Stimulated activated CD8-positive, alpha-beta memory T cell treated with anti-CD3 and anti-CD28 coated beads, Interleukin-4, amount 100 ng/mL, for 24 hours (primary cell): ENCODE measurements at regions not wholly inside any gene's neighbourhood (a gene's known extent, or its start where the extent isn't known, plus 50 kb on each side); places are given as distances from the start of the nearest gene placed in this dataset.
"Not testable (repeated sequence)": the region's sequence is repeated elsewhere in the genome, so short reads cannot be mapped to it uniquely, and the experiment has no call there.

Experiments used
- DNase-seq: peaks from one replicate; pipeline ENCODE4 v3.0.0-alpha.2; 2020; ENCODE audit warnings: low read depth

DNA sequence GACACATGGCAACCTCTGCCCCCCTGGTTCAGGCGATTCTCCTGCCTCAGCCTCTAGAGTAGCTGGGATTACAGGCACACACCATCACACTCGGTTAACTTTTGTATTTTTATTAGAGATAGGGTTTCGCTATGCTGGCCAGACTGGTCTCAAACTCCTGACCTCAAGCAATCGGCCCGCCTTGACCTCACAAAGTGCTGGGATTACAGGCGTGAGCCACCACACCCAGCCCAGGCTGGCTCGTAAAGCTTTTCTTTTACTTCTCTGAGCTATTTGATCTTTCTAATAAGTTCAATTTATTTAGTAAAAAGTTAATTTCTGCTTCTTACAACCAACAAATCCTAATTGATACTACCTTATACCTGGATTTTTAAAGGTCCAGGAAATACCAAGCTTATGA lies 127.4 kb upstream of the KRR1 start:
- no peak for DNase-seq

DNA sequence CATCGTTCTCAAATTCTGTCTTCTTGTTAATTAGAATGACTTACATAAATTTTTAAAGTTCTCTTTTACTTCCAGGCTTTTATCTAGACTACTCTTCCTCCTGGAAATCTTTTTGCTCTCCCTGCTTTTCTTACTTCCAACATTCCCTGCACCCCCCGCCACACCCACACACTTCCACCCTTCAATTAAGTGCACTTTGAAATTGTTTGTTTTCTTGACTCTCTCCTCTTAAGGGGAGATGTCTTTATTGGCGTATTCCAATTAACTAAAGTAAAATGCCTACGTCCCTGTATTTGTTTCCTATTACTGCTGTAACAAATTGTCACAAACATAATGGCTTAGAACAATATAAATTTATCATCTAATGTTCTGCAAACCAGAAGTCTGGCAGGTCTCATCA lies 125.2 kb upstream of the KRR1 start:
- no peak for DNase-seq

DNA sequence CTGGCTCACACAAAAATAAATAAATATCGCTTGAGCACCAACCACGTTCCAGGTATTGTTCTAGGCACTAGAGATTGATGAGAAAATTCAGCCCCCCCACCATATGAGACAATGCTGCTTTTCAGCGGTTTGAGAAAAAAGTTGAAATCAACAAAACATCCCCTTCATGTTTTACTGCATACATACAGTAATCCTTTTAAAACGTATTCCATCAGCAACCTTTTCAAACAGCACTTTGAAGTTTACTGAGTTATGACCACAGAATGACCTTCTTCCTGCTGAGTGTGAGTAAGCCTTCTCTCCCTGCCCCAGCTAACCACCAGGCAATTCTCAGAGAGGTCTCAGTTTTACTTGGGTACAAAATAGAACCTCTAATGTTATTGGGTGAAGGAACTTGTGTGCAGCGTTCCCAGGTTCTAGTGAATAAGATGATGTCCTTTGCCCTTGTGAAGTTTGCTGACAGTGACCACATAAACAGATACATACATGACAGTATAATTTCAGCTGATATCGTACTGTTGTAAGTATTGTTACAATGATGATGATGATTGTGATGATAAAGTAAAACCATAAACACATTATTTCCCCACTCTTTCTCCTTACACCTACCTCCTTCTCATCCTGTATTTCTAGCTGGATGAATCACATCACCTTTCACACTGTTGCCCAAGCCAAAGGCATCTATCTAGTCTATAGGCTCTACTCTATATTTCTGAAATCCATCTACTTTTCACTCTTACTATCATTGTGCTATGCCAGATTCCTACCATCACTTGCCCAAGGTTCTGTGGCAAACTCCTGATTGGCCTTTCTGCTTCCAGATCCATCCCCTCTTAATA lies 124.4 kb upstream of the KRR1 start:
- DNase-seq = no peak

DNA sequence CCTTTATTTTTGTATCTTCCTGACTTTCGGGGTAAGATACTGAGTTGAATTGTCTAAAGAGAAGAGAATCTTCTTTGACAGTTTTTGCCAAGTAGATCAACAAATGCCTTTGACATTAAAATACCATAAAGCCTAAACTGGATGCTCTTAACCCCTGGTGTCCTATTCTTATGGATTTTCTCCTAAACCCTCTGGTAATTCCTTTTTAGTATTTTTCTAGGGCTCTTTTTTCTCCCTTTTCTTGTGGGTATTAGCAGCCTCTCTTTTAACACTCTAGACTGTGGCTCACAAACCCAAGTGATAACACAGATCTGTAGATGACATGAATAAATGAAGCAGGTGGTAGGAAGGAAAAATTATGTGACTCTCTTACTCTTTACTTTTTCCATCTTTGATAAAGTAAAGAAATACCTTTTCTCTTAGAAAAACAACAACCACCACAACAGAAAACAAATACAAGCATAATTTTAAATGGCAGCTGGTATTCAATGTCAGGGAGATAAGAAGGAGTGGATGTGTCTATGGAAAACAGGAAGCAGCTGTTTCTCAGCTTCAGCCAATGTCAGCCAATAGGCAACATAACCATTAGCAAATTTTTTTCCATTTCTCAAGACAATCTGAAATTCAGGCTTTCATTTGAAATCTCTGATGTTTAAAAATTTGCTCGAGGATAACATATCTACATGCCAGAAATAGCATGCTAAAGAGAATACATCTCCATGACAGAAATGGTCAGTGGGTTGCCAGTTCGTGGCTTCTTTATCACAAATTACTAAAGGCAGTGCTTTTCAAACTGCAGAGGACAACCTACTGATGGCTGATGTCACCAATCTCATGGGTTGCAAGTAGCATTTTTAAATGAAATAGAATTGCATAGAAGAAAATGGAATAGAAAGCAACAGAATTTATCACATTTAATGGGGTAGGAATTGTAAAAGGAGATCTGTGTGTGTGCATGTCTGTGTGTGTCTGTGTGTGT lies 123.1 kb upstream of the KRR1 start:
- no peak for DNase-seq

DNA sequence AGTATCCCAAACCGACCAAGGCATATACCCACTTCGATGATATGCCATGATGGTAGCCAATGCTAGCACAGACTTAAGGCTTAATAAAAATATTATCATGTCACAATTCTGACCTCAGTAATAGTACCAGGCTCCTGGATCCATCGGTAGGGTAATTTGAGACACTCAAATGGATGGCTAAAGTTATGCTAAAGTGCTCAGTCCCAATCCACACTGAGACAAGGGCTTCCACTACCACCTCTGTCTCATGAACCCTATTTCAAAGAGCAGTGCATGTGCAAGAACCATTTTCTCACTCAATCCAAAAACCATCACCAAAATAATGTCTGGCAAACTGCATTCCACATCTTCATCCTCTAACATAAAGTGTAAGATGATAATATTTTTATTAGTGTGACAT lies 122.4 kb upstream of the KRR1 start:
- DNase-seq = no peak

DNA sequence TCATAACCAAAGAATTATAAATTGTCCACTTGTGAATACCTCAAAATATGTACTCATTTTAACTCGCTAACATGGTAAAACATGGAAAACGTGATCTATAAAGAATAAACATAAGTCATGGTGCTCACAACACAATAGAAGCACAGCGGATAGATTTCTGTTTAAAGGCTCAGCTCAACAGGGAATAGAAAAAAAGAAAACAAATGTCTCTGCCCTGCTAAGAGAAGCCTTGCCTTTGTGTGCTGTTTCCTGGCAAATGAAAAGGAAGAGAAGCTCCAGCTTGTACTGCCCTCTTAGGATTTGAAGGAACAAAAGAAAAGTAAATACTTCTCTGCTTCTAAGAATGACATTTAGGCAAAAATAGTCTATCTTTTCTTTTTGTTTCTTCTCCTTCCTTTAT lies 121.0 kb upstream of the KRR1 start:
- no peak for DNase-seq

DNA sequence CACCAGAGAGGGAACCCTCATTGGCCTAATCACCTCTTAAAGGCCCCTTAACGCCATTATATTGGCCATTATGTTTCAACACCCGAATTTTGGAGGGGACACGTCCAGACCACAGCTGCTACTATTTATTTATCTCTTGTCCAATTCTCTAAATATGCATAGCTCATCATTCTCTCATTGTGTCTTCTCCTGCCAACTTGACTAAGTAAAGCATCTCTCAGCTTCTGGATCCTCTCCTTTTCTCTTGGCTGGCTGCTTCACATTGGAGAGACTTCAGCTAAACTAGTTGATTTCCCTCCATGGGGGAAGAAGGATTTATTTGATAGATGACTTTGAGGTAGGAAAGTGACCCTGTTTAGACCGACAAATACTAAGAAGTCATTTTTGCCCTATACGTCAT lies 120.4 kb upstream of the KRR1 start:
- DNase-seq = no peak

DNA sequence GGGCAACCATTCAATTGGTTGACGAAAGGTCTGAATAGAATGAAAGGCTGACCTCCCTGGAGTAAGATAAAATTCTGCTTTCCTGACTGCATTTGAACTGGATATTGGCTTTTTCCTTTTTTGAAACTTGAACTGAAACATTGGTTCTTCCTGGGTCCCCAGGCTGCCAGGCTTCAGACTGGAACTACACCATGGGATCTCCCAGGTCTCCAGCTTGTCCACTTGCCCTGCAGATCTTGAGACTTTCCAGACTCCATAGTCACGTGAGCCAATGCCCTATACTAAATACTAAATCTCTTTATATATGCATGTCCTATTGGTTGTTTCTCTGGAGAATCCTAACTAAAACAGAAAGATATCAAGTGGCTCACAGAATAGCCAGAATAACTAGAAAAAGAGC lies 118.7 kb upstream of the KRR1 start:
- no peak for DNase-seq

DNA sequence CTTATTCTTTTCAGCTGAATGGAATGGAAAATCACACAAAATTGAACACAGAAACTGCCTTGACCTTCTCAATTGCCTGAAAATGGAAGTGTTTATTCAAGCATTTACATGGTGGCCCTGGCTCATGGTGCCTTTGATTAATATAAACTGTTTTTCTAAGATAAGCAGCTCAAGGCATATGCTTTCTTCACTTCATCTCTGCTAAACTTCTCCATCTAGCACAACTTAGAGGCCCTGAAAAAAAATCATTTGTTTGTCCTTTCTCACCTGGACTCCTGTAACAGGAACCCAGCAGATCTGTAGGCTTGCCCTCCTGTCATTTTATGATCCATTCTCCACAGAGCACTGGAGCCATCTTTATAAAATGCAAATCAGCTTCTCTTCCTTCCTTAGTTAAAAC lies 117.5 kb upstream of the KRR1 start:
- no peak for DNase-seq

DNA sequence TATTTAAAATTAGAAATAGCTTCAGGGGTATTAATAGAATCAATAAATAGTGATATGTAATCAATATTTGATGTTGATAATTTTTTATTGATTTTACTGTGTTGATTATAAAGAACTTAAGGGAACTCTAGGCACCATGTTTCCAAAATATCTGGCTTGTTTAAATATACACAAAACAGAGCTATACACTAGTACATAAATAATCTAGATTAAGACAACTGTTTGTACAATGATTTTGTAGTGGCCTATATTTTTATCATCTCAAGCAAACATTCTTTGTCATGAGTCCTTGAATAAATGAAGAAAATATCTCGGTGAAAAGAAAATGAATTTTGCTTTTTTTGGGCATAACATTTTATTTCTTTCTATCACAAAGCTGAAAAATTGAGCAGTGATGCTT lies 117.1 kb upstream of the KRR1 start:
- DNase-seq = no peak

DNA sequence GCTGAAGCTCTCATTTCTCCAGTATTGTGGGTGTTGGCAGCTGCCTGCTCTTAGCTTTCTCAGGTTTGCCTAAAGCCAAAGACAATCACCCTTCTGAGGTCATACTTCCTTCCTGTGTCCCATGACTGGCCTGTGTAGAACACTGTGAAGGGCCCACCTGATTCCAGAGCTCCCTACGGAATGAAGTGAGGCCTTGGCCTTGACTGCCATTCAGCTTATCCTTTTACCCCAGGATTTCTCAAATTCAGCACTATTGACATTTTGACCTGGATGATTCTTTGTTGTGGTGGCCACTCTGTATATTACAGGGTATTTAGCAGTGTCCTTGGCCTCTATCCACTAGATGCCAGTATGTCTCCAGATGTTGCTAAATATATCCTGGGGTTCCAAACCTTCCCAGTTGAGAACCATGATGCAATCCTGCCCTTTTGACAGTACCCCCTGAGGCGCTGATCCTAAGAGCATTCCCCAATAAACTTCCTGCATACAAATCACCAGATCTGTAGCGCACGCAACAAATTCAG lies 112.3 kb upstream of the KRR1 start:
- DNase-seq = no peak

DNA sequence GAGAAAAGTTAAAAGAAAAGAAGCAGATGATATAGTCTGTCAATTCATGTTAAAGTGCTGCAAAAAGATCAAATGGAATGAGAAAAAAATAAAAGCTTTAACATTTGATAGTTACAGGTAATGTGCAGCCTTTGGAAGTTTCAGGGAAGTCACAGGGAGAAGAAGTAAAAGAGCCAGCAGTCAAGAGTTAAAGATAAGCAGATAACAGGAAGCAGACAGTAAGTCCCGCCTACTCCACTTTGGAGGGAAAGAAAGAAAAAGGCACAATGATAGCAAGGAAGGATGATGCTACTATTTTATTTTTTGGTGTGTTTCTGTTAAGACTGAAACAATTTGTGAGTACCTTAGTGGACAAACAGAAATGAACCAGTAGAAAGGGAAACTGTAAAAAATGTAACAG lies 111.1 kb upstream of the KRR1 start:
- DNase-seq = no peak

DNA sequence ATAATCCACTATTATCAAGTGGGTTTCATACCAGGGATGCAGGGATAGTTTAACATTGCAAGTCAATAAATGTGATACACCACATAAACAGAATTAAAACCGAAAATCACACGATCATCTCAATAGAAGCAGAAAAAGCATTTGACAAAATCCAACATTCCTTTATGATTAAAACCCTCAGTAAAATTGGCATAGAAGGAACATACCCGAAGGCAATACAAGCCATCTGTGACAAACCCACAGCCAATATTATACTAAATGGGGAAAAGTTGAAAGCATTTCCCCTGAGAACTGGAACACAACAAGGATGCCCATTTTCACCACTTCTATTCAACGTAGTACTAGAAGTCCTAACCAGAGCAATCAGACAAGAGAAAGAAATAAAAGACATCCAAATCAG lies 103.0 kb upstream of the KRR1 start:
- not testable (repeated sequence) for DNase-seq

DNA sequence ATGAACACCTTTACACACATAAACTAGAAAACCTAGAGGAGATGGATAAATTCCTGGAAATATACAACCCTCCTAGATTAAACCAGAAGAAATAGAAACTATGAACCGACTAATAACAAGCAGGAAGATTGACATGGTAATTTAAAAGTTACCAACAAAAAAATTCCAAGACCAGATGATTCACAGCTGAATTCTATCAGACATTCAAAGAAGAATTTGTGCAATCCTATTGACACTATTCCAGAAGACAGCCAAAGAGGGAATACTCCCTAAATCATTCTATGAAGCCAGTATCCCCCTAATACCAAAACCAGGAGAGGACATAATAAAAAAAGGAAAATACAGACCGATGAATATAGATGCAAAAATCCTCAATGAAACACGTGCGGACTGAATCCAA lies 102.6 kb upstream of the KRR1 start:
- no peak for DNase-seq

DNA sequence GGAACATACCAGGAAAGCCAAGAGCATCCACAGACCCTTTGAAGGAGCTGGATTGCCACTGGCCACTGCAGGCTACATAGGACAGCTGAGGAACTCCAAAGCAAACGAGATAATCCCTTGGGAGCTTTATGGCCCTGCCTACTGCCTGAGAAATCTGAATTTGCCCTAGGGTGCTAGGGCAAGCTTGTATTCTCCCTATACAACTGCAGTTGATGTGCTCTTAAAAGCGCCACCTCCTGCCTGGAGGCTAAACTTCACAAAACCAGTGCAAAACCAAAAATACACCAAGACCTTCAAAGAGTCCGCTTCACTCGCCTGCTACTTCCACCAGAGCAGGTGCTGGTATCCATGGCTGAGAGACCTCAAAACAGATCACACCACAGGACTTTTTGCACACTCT lies 99.6 kb upstream of the KRR1 start:
- DNase-seq = no peak

DNA sequence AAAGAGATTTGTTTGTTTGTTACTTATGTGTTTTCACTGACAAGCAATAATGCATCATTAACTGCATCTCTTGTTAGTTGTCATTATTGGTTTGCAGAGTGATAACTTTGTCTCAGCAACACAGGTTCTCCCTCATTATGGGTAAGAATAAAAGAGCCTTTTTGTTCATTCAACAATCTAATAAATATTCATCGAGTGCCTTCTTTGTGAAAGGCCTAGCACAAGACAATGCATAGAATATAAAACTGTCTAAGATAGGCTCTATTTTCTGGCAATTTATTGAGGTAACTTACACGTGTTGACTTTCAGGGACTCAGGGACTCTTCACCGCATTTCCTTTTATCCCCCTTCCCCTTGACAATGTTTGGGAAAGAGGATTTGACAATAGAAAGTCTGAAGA lies 95.5 kb upstream of the KRR1 start:
- no peak for DNase-seq

DNA sequence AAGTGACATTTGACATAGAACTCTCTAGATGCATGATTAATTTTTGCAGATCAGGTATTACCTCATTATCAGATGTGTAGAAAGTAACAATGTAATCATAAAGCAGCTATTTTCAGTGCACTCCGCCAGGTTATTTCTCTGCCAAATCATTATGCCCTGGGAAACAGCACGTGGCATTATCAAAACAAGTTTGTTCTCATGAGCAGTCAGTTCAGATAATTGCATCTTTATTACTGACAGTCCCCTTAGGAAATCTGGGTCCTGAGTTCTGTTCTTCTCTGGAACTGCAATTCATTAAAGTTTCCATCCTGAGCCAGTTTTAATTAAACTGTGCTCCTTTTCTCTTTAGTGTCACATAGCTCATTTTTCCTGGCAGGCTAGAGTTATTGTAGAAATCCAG lies 94.7 kb upstream of the KRR1 start:
- no peak for DNase-seq

DNA sequence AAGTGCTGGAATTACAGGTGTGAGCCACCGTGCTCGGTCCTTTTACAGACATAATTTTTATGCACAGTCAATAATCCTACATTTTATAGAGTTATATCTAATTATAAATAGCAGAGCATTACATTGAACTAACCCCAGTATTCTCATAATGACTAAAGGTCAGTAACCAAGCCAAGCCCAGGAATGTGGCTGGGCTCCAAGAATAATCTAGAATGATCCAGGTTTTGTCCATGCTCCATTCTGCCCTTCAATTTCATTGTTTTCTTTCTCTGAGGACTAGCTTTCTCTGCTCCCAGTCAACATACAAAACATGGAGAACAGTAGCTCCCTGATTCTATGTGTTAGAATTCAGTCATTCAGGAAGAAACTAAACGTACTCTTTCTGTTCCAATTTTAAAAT lies 92.1 kb upstream of the KRR1 start:
- DNase-seq = no peak

DNA sequence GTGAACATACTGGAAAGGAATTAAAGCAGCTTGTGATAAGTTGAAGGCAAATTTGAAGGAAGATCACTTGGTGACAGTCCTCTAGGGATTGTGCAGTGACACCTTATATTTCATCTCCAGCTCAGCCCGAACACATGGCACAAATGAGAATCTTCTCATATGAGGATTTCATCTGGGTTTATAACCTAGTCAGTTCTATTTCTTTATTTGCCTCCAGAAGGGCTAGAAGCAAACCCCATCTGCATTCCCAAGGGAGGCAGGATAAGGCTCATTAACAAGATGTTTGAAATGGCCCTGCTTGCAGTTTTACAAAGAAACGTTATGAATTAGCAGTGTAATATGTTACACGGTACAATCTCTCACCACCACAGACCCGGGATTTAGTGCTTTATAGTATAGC lies 90.7 kb upstream of the KRR1 start:
- no peak for DNase-seq

DNA sequence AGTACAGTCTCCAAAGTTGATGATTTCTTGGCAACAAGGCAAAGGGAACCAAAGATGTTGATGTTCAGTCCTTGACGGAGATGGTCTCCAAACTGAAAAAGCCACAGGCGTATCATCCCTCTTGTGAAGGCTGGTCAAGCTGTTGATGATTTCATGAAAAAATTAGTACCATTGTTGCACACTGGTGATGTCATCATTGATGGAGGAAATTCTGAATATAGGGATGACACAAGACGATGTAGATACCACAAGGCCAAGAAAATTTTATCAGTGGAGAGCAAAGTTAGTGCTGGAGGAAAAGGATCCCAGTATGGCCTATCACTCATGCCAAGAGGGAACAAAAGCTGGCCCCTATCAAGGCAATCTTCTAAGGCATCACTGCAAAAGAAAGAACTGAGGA lies 88.7 kb upstream of the KRR1 start:
- no peak for DNase-seq

DNA sequence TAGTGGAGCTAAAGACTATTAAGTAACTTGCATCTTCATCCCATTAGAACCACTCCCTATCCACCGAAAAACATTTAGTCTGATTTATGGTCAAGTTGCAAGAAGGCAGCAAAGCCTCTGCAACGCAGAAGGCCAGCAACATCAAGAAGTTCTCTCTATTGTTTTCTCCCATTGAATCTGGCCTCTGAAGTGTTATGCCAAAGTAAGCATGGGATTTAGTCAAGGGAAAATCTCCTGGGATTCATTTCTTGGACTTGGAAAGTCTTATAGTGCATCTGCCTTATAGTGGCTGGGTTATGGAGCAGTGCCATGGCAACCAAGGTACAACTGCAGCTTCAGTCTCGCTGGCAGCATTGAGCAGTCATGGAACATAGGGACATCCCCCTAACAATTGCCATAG lies 87.7 kb upstream of the KRR1 start:
- no peak for DNase-seq

DNA sequence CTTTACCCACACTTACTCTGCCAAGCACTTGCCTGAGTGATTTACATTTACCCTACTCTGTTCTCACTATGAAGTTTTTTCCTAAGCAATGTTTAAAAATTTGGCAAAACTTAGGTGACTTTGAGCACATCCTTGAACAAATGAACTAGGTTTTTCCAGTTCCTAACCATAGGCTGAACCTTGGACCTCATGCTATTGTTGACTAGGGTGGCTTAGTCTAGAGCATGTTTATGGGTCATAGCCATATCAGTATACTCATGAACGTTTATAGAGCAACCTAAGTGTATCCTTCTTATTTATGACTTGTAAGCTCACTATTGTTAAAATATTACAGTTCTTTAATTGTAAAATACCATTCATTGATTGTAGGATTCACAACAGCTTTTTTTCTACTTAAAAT lies 85.0 kb upstream of the KRR1 start:
- no peak for DNase-seq
